Endothelial cell of umbilical vein (primary cell): ENCODE measurements at regions not wholly inside any gene's neighbourhood (a gene's known extent, or its start where the extent isn't known, plus 50 kb on each side); places are given as distances from the start of the nearest gene placed in this dataset.

Source experiments
- BruUV-seq: library from RNA; stranded (reverse); fragments of 400-500 nt; replicated peaks from 2 replicates; lab custom pipeline; 2021; lab: Mats Ljungman, UMichigan
- CTCF ChIA-PET: fragments of 300-600, 350-600 bp; sonication (Branson Sonifier 250); formaldehyde crosslinking; loops from one replicate; lab custom pipeline; 2021; ENCODE audit warnings: antibody characterized with exemption, inconsistent platforms; lab: Charles Lee
- POLR2A ChIA-PET: fragments of 300-600, 350-600 bp; sonication (Branson Sonifier 250); formaldehyde crosslinking; loops from one replicate; lab custom pipeline; 2021; ENCODE audit warnings: antibody characterized with exemption, inconsistent platforms; lab: Charles Lee
- DNase-seq: peaks from one replicate; pipeline ENCODE4 v3.0.0-alpha.2; 2011; ENCODE audit warnings: low read depth, low spot score
- FAIRE-seq: peaks from 2 replicates; lab custom pipeline; 2011; peaks lifted over from hg19 to GRCh38; lab: Jason Lieb, UNC
- H2AFZ ChIP-seq: 2 replicates; pipeline ENCODE4 v1.6.0; 2012; ENCODE audit warnings: low read depth, low read length, control low read depth, inconsistent platforms
- H3K27ac ChIP-seq: 2 replicates; pipeline ENCODE4 v1.5.1; 2011; ENCODE audit warnings: low read depth, mild to moderate bottlenecking, control low read depth, low read length, moderate library complexity; ENCODE audit not compliant: insufficient read depth
- H3K27me3 ChIP-seq, 2 experiments: 2 replicates each; pipeline versions ENCODE4 v1.6.0 to v1.6.1; 2011; ENCODE audit warnings: low read length in 2 of 2, mixed read lengths in 1 of 2; ENCODE audit not compliant: control insufficient read depth in 2 of 2, insufficient read depth in 2 of 2
- H3K36me3 ChIP-seq, 2 experiments: 2 replicates in 1 of 2; 3 replicates in 1 of 2; pipeline ENCODE4 v1.5.1; 2011; ENCODE audit warnings: low read length in 2 of 2, mild to moderate bottlenecking in 1 of 2, moderate library complexity in 1 of 2; ENCODE audit not compliant: control insufficient read depth in 2 of 2, insufficient read depth in 2 of 2; ENCODE audit errors: extremely low read depth in 1 of 2
- H3K4me1 ChIP-seq: 3 replicates; pipeline ENCODE4 v1.5.1; 2011; ENCODE audit warnings: mild to moderate bottlenecking, low read length; ENCODE audit not compliant: control insufficient read depth, insufficient read depth; ENCODE audit errors: extremely low read depth
- H3K4me2 ChIP-seq: 2 replicates; pipeline ENCODE4 v1.6.1; 2011; ENCODE audit warnings: low read length, control low read depth, mixed read lengths; ENCODE audit not compliant: insufficient read depth
- H3K4me3 ChIP-seq, 3 experiments: fragments of 200-600 bp in 1 of 3; sonication (generic), shearing (Covaris generic) in 1 of 3; replicated peaks in 1 of 3; 2 replicates each; pipeline ENCODE4 v1.5.1; 2011 to 2016; ENCODE audit warnings: control low read depth in 3 of 3, low read length in 3 of 3, mild to moderate bottlenecking in 2 of 3, inconsistent platforms in 1 of 3, low read depth in 1 of 3, moderate library complexity in 1 of 3; ENCODE audit not compliant: insufficient read depth in 1 of 3
- H3K79me2 ChIP-seq: 2 replicates; pipeline ENCODE4 v1.6.0; 2012; ENCODE audit warnings: low read length, inconsistent platforms; ENCODE audit not compliant: control insufficient read depth, insufficient read depth
- H3K9ac ChIP-seq: replicated peaks from 2 replicates; pipeline ENCODE3; 2011; ENCODE audit warnings: low read length, control low read depth; ENCODE audit not compliant: insufficient read depth; ENCODE audit errors: extremely low read depth
- H3K9me1 ChIP-seq: replicated peaks from 3 replicates; pipeline ENCODE4 v1.6.0; 2011; ENCODE audit warnings: mild to moderate bottlenecking, low read length; ENCODE audit not compliant: control insufficient read depth, insufficient read depth; ENCODE audit errors: extremely low read depth
- H3K9me3 ChIP-seq: replicated peaks from 2 replicates; pipeline ENCODE4 v1.5.1; 2012; ENCODE audit warnings: low read length, inconsistent platforms; ENCODE audit not compliant: control insufficient read depth, insufficient read depth
- H4K20me1 ChIP-seq: replicated peaks from 2 replicates; pipeline ENCODE3; 2011; ENCODE audit warnings: mild to moderate bottlenecking, low read length; ENCODE audit not compliant: control insufficient read depth, insufficient read depth; ENCODE audit errors: extremely low read depth
- CTCF ChIP-seq, 2 donors: IDR thresholded peaks; 1 replicate in 1 of 2; 2 replicates in 1 of 2; pipeline ENCODE4 v1.5.1; 2011; ENCODE audit warnings: low read length in 2 of 2, mild to moderate bottlenecking in 2 of 2, moderate library complexity in 2 of 2, control low read depth in 1 of 2, inconsistent platforms in 1 of 2, low read depth in 1 of 2; ENCODE audit not compliant: insufficient read depth in 1 of 2; ENCODE audit errors: extremely low read depth in 1 of 2
- EZH2 ChIP-seq: IDR thresholded peaks from 2 replicates; pipeline ENCODE4 v1.6.1; 2012; ENCODE audit warnings: borderline replicate concordance, low read depth, mild to moderate bottlenecking, moderate library complexity, low read length, inconsistent platforms; ENCODE audit not compliant: severe bottlenecking
- FOS ChIP-seq: IDR thresholded peaks from 2 replicates; pipeline ENCODE4 v1.6.1; 2011; ENCODE audit warnings: mild to moderate bottlenecking, low read length, moderate library complexity, borderline replicate concordance; ENCODE audit not compliant: insufficient read depth
- GATA2 ChIP-seq: IDR thresholded peaks from 2 replicates; pipeline ENCODE4 v1.7.0; 2011; ENCODE audit warnings: low read depth, mild to moderate bottlenecking, moderate library complexity, mixed read lengths, low read length; ENCODE audit not compliant: insufficient read length, insufficient read depth
- JUN ChIP-seq: IDR thresholded peaks from 2 replicates; pipeline ENCODE4 v1.6.1; 2011; ENCODE audit warnings: borderline replicate concordance, low read depth; ENCODE audit not compliant: insufficient read length, insufficient read depth
- MYC ChIP-seq: IDR thresholded peaks from one replicate; pipeline ENCODE4 v1.6.1; 2011; ENCODE audit warnings: mild to moderate bottlenecking, low read depth, low read length
- POLR2A ChIP-seq: IDR thresholded peaks from 2 replicates; pipeline ENCODE4 v1.6.1; 2012; ENCODE audit warnings: low read depth, mild to moderate bottlenecking, control low read depth, low read length
- POLR2AphosphoS5 ChIP-seq: IDR thresholded peaks from 2 replicates; pipeline ENCODE4 v1.6.1; 2012; ENCODE audit warnings: low read depth, mild to moderate bottlenecking, control low read depth, low read length, moderate library complexity; ENCODE audit not compliant: insufficient read depth
- dilution Hi-C: fragments of 300-500 bp; cut with MboI; formaldehyde crosslinking; loops from one replicate; pipeline ENCODE4 v1.15.0; 2019; ENCODE audit warnings: low sequenced_read_pairs; ENCODE audit not compliant: extremely low pct_ligation_motif_present
- intact Hi-C: fragments of 100-400 bp; cut with micrococcal nuclease; formaldehyde crosslinking; loops from one replicate; pipeline ENCODE4 v1.10.0; 2022
- TF ChIP-seq, protein P1 (sequence below): IDR thresholded peaks from 2 replicates; pipeline ENCODE4 v1.6.1; 2011; ENCODE audit not compliant: insufficient read depth, insufficient read length

DNA sequence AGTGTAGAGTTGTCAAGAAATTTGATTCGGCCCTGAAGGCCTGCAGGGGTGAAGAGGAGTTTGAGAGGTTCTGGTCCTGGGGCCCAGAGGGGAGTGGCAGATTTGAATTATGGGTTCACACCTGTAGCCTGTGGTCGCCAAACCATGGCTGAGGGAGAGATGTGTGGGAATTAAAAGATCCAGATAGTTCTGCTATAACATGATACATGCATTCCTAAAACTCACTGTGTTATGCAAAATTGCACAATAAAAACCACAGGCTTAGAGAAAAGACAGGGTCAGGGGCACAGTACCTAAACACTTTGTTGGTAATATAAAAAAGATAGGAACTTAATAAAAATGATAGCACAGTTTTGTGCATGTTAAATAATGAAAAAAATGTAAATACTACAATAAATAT lies 106.2 kb downstream of the TMEM30B start:
- no peaks in the 10 kb centered on the region for H3K9me3 ChIP-seq
- H3K79me2 ChIP-seq, result no peaks in the 10 kb centered on the region
- ChIA-PET CTCF (interaction anchor here (1.5 to 1.9 kb wide), 2 partner anchors 8 to 19 kb away, joined by 4 to 5 read pairs; no protein-coding TSS in a partner anchor), POLR2A (no interaction called here)
- no peaks in the 10 kb centered on the region for H4K20me1 ChIP-seq
- no peak overlapping the region for H3K4me3 ChIP-seq
- no peak overlapping the region for H2AFZ ChIP-seq
- intact Hi-C loops, result no loop called here
- TF ChIP-seq, protein P1, sequence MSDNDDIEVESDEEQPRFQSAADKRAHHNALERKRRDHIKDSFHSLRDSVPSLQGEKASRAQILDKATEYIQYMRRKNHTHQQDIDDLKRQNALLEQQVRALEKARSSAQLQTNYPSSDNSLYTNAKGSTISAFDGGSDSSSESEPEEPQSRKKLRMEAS, result no peak
- no peak for TF ChIP-seq GATA2
- FAIRE-seq, result no peak
- H3K9ac ChIP-seq, result no peak overlapping the region
- no peak for DNase-seq
- H3K27ac ChIP-seq, result no peak overlapping the region
- dilution Hi-C loops, result no loop called here
- no TSS peak for BruUV-seq
- no peak overlapping the region for H3K4me2 ChIP-seq
- H3K9me1 ChIP-seq, result no peaks in the 10 kb centered on the region
- no peaks in the 10 kb centered on the region for H3K27me3 ChIP-seq
- H3K36me3 ChIP-seq, result no peaks in the 10 kb centered on the region
- peaks cover 26% of the 10 kb centered on the region for H3K4me1 ChIP-seq

DNA sequence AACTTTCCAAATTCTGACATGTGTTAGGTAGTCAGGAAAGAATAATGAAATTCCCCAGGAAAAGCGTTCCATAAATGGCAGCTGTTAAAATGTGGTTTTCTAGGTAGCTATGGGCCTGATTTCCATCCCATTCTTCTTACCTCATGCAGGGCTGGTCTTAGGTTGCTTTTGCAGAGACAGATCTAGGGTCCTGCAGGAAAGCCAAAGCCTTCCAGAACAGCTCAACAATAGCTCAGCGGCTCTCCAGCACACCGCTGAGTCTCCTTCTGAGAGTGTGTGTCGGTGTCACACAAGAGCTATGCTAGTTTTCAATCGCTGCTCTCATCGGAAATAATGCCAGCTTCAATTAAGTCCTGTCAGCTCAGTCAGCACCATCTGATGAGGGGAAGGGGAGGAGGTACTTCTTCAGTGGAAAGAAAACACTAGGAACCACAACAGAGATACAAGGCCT lies 106.7 kb downstream of the TMEM30B start:
- dilution Hi-C loops, result no loop called here
- DNase-seq (no peak), FAIRE-seq (no peak)
- Histone ChIP-seq H3K4me3 (no peak overlapping the region), H3K9ac (no peak overlapping the region), H3K27ac (no peak overlapping the region), H3K27me3 (no peaks in the 10 kb centered on the region), H3K79me2 (no peaks in the 10 kb centered on the region), H3K4me1 (peaks cover 21% of the 10 kb centered on the region), H3K36me3 (no peaks in the 10 kb centered on the region), H3K9me3 (no peaks in the 10 kb centered on the region), H4K20me1 (no peaks in the 10 kb centered on the region), H3K4me2 (no peak overlapping the region), H3K9me1 (no peaks in the 10 kb centered on the region), H2AFZ (peak overlapping the region; percentile 5)
- POLR2A ChIA-PET, result no interaction called here
- TF ChIP-seq FOS, result no peak
- TF ChIP-seq POLR2AphosphoS5, result no peak
- TF ChIP-seq JUN, result no peak
- no peak for TF ChIP-seq MYC
- no peak for TF ChIP-seq EZH2
- no peak for TF ChIP-seq CTCF (IDR thresholded peaks at IDR 0.05; ENCODE audit: extremely low read depth in 1 of 2, insufficient read depth in 1 of 2, low read depth in 1 of 2, low read length in 2 of 2)
- TF ChIP-seq POLR2A, result no peak
- TF ChIP-seq, protein P1, result no peak
- TF ChIP-seq GATA2, result no peak
- no TSS peak for BruUV-seq
- intact Hi-C loops, result no loop called here
- CTCF ChIA-PET, result interaction anchor here (1.3 to 1.9 kb wide), 3 partner anchors 9 to 549 kb away, joined by 3 to 5 read pairs (median 4); no protein-coding TSS in a partner anchor
